ENCODE measurements at regions not wholly inside any gene's neighbourhood (a gene's known extent, or its start where the extent isn't known, plus 50 kb on each side); places are given as distances from the start of the nearest gene placed in this dataset.
"Not testable (repeated sequence)": the region's sequence is repeated elsewhere in the genome, so short reads cannot be mapped to it uniquely, and the experiment has no call there.

DNA sequence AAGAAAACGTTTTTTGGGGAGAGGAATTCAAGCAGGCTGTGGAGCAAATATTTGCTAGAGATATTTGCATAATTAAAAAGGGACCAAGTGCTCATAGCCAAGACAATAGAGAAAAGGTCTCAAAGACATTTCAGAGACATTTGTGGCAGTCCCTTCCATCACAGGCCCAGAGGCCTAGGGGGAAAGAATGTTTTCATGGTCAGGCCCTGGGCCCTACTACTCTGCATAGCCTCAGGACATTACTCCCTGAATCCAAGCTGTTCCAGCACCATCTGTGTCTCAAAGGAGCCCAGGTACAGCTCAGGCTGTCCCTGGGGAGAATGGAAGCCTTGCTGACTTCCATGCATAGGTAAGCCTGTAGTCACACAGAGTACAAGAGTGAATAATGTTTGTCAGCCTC is 113.0 kb upstream of the KIF2A start:
- TF ChIP-seq, protein P1, sequence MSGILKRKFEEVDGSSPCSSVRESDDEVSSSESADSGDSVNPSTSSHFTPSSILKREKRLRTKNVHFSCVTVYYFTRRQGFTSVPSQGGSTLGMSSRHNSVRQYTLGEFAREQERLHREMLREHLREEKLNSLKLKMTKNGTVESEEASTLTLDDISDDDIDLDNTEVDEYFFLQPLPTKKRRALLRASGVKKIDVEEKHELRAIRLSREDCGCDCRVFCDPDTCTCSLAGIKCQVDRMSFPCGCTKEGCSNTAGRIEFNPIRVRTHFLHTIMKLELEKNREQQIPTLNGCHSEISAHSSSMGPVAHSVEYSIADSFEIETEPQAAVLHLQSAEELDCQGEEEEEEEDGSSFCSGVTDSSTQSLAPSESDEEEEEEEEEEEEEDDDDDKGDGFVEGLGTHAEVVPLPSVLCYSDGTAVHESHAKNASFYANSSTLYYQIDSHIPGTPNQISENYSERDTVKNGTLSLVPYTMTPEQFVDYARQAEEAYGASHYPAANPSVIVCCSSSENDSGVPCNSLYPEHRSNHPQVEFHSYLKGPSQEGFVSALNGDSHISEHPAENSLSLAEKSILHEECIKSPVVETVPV (CRISPR knock-in tag; IDR thresholded peaks at IDR 0.05), result no peak
- TF ChIP-seq ZNF8 (CRISPR knock-in tag; IDR thresholded peaks at IDR 0.05) (no peak), ZC3H10 (CRISPR knock-in tag; IDR thresholded peaks at IDR 0.05) (no peak), CSDC2 (CRISPR knock-in tag; IDR thresholded peaks at IDR 0.05) (no peak), GLIS3 (CRISPR knock-in tag; IDR thresholded peaks at IDR 0.05) (no peak), PPARA (CRISPR knock-in tag; IDR thresholded peaks at IDR 0.05; ENCODE audit: borderline replicate concordance) (no peak), BACH2 (CRISPR knock-in tag; IDR thresholded peaks at IDR 0.05; ENCODE audit: borderline replicate concordance) (no peak), SNAI2 (CRISPR knock-in tag; IDR thresholded peaks at IDR 0.05) (no peak), TOX (CRISPR knock-in tag; IDR thresholded peaks at IDR 0.05; ENCODE audit: borderline replicate concordance) (no peak), ZFP3 (CRISPR knock-in tag; IDR thresholded peaks at IDR 0.05) (no peak), ARNTL (CRISPR knock-in tag; IDR thresholded peaks at IDR 0.05; ENCODE audit: borderline replicate concordance, low read depth) (no peak)
- TF ChIP-seq, protein P2, sequence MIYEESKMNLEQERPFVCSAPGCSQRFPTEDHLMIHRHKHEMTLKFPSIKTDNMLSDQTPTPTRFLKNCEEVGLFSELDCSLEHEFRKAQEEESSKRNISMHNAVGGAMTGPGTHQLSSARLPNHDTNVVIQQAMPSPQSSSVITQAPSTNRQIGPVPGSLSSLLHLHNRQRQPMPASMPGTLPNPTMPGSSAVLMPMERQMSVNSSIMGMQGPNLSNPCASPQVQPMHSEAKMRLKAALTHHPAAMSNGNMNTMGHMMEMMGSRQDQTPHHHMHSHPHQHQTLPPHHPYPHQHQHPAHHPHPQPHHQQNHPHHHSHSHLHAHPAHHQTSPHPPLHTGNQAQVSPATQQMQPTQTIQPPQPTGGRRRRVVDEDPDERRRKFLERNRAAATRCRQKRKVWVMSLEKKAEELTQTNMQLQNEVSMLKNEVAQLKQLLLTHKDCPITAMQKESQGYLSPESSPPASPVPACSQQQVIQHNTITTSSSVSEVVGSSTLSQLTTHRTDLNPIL (CRISPR knock-in tag; IDR thresholded peaks at IDR 0.05; ENCODE audit: low read depth), result no peak
- TF ChIP-seq, protein P3, sequence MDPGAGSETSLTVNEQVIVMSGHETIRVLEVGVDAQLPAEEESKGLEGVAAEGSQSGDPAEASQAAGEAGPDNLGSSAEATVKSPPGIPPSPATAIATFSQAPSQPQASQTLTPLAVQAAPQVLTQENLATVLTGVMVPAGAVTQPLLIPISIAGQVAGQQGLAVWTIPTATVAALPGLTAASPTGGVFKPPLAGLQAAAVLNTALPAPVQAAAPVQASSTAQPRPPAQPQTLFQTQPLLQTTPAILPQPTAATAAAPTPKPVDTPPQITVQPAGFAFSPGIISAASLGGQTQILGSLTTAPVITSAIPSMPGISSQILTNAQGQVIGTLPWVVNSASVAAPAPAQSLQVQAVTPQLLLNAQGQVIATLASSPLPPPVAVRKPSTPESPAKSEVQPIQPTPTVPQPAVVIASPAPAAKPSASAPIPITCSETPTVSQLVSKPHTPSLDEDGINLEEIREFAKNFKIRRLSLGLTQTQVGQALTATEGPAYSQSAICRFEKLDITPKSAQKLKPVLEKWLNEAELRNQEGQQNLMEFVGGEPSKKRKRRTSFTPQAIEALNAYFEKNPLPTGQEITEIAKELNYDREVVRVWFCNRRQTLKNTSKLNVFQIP (CRISPR knock-in tag; IDR thresholded peaks at IDR 0.05; ENCODE audit: borderline replicate concordance, low read depth), result no peak
- no peak for ATAC-seq

DNA sequence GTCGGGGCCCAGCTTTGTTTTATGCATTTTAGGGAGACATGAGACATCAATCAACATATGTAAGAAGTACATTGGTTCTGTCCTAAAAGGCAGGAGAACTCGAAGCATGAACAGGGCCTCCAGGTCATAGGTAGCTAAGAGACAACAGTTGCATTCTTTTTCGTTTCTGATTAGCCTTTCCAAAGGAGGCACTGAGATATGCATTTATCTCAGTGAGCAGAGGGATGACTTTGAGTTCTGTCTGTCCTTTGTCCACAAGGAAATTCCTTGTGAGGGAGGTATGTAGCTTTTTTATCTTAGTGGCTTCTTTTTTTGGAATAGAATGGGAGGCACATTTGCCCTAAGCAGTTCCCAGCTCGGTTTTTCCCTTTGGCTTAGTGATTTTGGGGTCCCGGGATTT is 109.5 kb upstream of the KIF2A start:
- not testable (repeated sequence) for ATAC-seq

DNA sequence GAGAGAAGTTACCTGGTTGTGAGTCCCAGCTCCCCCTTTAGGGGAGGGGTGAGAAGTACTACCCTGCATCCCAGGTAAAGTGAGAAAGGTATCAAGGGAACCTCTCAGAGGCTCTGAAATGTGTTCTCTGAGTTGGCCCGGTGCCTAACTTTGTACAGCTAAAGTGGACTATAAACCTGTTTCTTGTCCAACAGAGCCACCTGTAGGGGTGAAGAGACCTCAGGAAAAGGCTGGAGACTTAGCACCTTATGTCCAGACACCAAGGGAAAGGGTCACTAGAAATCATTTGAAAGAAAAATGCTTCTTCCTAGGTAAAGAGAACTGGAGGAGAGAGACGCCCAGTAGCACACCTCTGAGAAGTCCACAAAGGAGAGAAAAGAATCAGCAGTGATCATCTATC is 108.3 kb upstream of the KIF2A start:
- TF ChIP-seq RARB (CRISPR knock-in tag; IDR thresholded peaks at IDR 0.05) (no peak), ESRRG (CRISPR knock-in tag; IDR thresholded peaks at IDR 0.05) (no peak), TOX (CRISPR knock-in tag; IDR thresholded peaks at IDR 0.05; ENCODE audit: borderline replicate concordance) (no peak), ZFP30 (CRISPR knock-in tag; IDR thresholded peaks at IDR 0.05) (no peak), ZNF8 (CRISPR knock-in tag; IDR thresholded peaks at IDR 0.05) (no peak), TCF4 (CRISPR knock-in tag; IDR thresholded peaks at IDR 0.05; ENCODE audit: borderline replicate concordance) (no peak), GLIS3 (CRISPR knock-in tag; IDR thresholded peaks at IDR 0.05) (no peak), ISL1 (CRISPR knock-in tag; IDR thresholded peaks at IDR 0.05) (no peak), CSDC2 (CRISPR knock-in tag; IDR thresholded peaks at IDR 0.05) (no peak), ZFP3 (CRISPR knock-in tag; IDR thresholded peaks at IDR 0.05) (no peak), SNAI2 (CRISPR knock-in tag; IDR thresholded peaks at IDR 0.05) (no peak), PPARA (CRISPR knock-in tag; IDR thresholded peaks at IDR 0.05; ENCODE audit: borderline replicate concordance) (no peak), OSR1 (CRISPR knock-in tag; IDR thresholded peaks at IDR 0.05) (no peak), ZC3H10 (CRISPR knock-in tag; IDR thresholded peaks at IDR 0.05) (no peak)
- TF ChIP-seq, protein P4, sequence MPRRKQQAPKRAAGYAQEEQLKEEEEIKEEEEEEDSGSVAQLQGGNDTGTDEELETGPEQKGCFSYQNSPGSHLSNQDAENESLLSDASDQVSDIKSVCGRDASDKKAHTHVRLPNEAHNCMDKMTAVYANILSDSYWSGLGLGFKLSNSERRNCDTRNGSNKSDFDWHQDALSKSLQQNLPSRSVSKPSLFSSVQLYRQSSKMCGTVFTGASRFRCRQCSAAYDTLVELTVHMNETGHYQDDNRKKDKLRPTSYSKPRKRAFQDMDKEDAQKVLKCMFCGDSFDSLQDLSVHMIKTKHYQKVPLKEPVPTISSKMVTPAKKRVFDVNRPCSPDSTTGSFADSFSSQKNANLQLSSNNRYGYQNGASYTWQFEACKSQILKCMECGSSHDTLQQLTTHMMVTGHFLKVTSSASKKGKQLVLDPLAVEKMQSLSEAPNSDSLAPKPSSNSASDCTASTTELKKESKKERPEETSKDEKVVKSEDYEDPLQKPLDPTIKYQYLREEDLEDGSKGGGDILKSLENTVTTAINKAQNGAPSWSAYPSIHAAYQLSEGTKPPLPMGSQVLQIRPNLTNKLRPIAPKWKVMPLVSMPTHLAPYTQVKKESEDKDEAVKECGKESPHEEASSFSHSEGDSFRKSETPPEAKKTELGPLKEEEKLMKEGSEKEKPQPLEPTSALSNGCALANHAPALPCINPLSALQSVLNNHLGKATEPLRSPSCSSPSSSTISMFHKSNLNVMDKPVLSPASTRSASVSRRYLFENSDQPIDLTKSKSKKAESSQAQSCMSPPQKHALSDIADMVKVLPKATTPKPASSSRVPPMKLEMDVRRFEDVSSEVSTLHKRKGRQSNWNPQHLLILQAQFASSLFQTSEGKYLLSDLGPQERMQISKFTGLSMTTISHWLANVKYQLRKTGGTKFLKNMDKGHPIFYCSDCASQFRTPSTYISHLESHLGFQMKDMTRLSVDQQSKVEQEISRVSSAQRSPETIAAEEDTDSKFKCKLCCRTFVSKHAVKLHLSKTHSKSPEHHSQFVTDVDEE (CRISPR knock-in tag; IDR thresholded peaks at IDR 0.05), result no peak
- TF ChIP-seq, protein P5, sequence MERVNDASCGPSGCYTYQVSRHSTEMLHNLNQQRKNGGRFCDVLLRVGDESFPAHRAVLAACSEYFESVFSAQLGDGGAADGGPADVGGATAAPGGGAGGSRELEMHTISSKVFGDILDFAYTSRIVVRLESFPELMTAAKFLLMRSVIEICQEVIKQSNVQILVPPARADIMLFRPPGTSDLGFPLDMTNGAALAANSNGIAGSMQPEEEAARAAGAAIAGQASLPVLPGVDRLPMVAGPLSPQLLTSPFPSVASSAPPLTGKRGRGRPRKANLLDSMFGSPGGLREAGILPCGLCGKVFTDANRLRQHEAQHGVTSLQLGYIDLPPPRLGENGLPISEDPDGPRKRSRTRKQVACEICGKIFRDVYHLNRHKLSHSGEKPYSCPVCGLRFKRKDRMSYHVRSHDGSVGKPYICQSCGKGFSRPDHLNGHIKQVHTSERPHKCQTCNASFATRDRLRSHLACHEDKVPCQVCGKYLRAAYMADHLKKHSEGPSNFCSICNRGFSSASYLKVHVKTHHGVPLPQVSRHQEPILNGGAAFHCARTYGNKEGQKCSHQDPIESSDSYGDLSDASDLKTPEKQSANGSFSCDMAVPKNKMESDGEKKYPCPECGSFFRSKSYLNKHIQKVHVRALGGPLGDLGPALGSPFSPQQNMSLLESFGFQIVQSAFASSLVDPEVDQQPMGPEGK (CRISPR knock-in tag; IDR thresholded peaks at IDR 0.05; ENCODE audit: borderline replicate concordance), result no peak
- TF ChIP-seq, protein P3 (CRISPR knock-in tag; IDR thresholded peaks at IDR 0.05; ENCODE audit: borderline replicate concordance, low read depth), result no peak
- no peak for ATAC-seq
